ENCODE measurements at regions not wholly inside any gene's neighbourhood (a gene's known extent, or its start where the extent isn't known, plus 50 kb on each side); places are given as distances from the start of the nearest gene placed in this dataset.

DNA sequence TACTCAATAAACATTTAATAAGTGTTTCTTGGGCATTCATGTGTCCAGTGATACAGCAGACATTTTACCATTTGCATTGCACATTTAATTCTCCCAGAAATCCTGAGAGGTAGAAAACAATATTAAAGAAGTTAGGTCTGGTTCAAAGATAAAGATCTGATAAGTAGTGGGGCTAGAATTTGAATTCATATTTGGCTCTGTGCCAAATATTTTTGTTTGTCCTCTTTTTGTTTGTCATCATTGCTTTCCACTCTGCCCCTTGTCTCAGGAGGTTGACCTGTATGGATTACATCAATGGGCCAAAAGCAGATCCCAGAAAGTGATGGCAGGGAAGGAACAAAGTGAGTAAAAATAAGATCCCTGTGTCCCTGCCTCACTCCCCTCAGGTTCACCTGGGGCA, 441.9 kb upstream of the PKDCC start:
- TF ChIP-seq CTCF (IDR thresholded peaks at IDR 0.05) (no peak), POLR2A (IDR thresholded peaks at IDR 0.05) (no peak)
- intact Hi-C loops (cut with DNase I; ENCODE audit: low total_unique reads), result no loop called here
- H3K4me3 ChIP-seq (ENCODE audit: low read depth, poor library complexity, severe bottlenecking), result no peak overlapping the region
- DNase-seq (ENCODE audit: low spot score in 2 of 2), result no peak

DNA sequence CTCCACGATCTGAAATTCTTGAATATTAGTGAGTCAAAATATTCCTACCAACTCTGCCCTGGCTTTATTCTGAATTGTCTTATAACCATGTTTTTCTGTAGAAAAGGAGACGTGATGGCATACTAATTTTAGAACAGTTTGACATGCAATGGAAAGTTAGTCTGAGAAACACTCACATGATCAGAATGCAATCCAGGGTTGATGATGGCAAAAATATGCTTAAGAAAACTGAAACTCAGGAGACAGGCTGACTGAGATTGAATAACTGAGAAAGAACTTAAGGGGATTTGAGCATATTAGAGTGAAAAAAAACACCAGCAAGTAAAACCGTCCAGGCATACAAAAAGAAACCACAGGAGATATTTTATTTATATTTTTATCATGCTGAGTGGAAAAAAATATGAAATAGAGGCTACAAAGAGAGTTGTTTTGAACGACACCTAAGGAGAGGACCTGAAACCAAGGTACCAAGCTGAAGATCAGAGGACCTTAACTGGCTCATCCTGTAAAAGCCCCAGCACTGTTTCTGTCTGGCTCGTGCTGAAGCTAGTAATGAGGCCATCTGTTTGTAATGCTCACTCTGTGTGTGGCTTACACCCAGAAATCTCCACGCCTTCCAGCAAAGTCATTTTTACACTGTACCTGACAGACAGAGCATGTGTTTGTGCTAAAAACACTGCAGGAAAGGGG, 437.2 kb upstream of the PKDCC start:
- WGBS, 2 donors, result 21 to 38% methylated on average over 6 of the region's 6 CpGs
- no peak for DNase-seq (ENCODE audit: low spot score in 2 of 2)

DNA sequence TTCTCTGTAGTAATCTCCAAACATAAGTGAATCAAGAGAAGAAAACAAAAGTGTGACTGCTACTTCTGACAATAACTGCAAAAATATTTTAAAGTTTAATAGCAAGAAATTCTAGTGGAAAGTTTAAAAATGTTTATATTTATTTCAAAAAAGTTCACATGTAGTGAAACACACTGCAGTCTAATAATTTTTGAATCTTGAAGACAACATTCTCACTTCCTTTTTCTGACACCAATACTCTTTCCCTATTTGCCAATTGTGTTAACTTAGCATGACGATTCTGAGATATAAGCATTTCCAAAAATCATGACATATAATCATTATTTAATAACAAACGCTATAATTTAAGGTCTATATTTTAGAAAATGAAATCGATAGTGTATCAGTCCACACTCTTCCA, 429.1 kb upstream of the PKDCC start:
- TF ChIP-seq POLR2A (IDR thresholded peaks at IDR 0.05) (no peak), CTCF (IDR thresholded peaks at IDR 0.05) (no peak)
- H3K4me3 ChIP-seq (ENCODE audit: low read depth, poor library complexity, severe bottlenecking), result no peak overlapping the region
- no peak for DNase-seq (ENCODE audit: low spot score in 2 of 2)
- 73 to 74% methylated on average over 3 of the region's 3 CpGs for WGBS, 2 donors
- intact Hi-C loops (cut with DNase I; ENCODE audit: low total_unique reads), result no loop called here

More for the DNA sequence above, 437.2 kb upstream of the PKDCC start:
- no peak overlapping the region for H3K4me3 ChIP-seq (ENCODE audit: low read depth, poor library complexity, severe bottlenecking)
- intact Hi-C loops (cut with DNase I; ENCODE audit: low total_unique reads), result no loop called here
- TF ChIP-seq CTCF (IDR thresholded peaks at IDR 0.05) (no peak), POLR2A (IDR thresholded peaks at IDR 0.05) (no peak)

DNA sequence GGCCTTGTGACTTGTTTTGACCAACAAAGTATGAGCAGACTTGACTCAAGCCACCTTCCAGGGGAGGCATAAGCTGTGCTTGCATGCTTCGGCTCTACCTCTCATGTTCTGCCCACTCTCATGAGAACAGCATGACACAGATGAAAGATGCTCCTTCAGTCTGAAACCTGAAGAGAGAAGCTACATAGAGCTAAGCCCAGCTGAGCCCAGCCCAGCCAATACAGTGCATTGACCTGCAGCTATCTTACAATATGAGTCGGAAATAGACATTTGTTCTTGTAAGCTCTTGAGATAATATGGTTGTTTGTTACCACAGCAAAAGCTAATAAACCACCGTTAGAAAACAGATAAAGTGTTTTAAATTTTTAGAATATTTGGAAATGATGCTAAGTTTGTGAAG, 426.7 kb upstream of the PKDCC start:
- no peak overlapping the region for H3K4me3 ChIP-seq (ENCODE audit: low read depth, poor library complexity, severe bottlenecking)
- 82 to 86% methylated on average over 3 of the region's 3 CpGs for WGBS, 2 donors
- intact Hi-C loops (cut with DNase I; ENCODE audit: low total_unique reads), result loop anchor here (10.0 kb wide), 1 partner anchor 646 kb away; no protein-coding TSS in a partner anchor
- no peak for TF ChIP-seq CTCF (IDR thresholded peaks at IDR 0.05)
- TF ChIP-seq POLR2A (IDR thresholded peaks at IDR 0.05), result no peak
- DNase-seq (ENCODE audit: low spot score in 2 of 2), result no peak

- WGBS, 2 donors, result 50 to 51% methylated on average over 3 of the region's 3 CpGs
- no peak overlapping the region for H3K4me3 ChIP-seq (ENCODE audit: low read depth, poor library complexity, severe bottlenecking)
- intact Hi-C loops (cut with DNase I; ENCODE audit: low total_unique reads), result loop anchor here (10.0 kb wide), 1 partner anchor 647 kb away; no protein-coding TSS in a partner anchor
- TF ChIP-seq CTCF (IDR thresholded peaks at IDR 0.05) (no peak), POLR2A (IDR thresholded peaks at IDR 0.05) (no peak)
- no peak for DNase-seq (ENCODE audit: low spot score in 2 of 2)
Observed at GRCh38 chr2:41621563-41621962, 426.3 kb upstream of the PKDCC start.

DNA sequence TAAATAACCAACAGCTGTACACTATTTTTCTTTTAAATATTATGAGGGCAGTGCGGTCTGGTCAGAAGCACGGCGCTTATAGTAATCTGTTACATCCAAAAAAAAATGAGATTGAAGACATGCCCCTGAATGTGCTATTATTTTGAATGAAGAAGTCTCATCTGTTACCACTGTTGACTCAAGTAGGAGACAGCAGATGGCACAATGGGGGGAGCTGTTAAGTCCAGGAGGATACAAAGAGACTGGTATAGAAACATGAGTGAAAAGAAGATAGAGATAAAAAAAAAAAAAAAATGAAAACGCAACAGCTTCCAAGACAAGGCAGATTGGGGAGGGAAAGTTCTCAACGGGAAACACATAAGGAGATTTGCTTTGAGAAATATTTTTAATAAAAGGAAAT, 425.5 kb upstream of the PKDCC start:
- DNase-seq (ENCODE audit: low spot score in 2 of 2), result no peak
- intact Hi-C loops (cut with DNase I; ENCODE audit: low total_unique reads), result loop anchor here (10.0 kb wide), 1 partner anchor 648 kb away; no protein-coding TSS in a partner anchor
- TF ChIP-seq CTCF (IDR thresholded peaks at IDR 0.05), result no peak
- TF ChIP-seq POLR2A (IDR thresholded peaks at IDR 0.05), result no peak
- 87 to 90% methylated on average over 5 of the region's 5 CpGs for WGBS, 2 donors
- H3K4me3 ChIP-seq (ENCODE audit: low read depth, poor library complexity, severe bottlenecking), result no peak overlapping the region
